ENCODE measurements at regions not wholly inside any gene's neighbourhood (a gene's known extent, or its start where the extent isn't known, plus 50 kb on each side); places are given as distances from the start of the nearest gene placed in this dataset.
"Not testable (repeated sequence)": the region's sequence is repeated elsewhere in the genome, so short reads cannot be mapped to it uniquely, and the experiment has no call there.

- DNase-seq: no peak
Observed at GRCh38 chr10:6977398-6978186, 397.5 kb upstream of the PRKCQ start.

DNA sequence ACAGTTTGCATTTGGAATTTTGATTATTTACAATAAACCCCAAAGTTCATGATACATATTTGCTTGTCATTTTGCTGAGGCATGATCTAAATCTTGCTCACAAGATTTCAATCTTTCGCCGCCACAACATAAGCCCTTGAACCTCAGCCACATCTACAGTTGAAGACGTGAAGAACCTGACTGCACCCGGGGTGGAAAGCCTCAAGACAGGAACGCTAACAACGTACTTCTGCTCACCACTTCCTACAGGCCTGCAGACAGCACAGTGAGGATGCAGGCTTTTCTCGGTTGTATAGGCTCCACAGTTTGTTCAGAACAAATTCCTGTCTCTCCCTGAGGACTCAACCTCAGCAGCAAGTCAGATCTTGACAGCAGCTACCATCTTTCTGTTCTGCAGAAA is 393.8 kb upstream of the PRKCQ start:
- DNase-seq: no peak

GRCh38 chr10:6972226-6972625 is 392.1 kb upstream of the PRKCQ start:
- DNase-seq: no peak

DNA sequence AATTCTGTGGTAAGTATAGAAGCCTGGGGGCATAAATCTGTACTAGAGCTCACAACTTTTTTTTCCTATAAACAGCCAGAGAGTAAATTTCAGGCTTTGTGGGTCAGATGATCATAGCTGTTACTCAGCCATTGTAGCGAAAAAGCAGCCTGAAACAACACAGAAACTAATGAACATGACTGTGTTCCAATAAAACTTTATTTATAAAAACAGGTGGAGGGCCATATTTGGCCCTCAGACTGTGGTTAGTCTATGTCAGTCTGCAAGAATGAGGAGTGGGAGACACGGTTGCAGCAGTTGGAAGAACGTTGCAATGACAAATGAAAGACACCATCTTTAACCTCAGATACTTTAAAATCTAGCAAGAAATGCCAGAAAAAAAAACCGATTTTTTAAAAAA is 389.6 kb upstream of the PRKCQ start:
- no peak for DNase-seq

GRCh38 chr10:6964543-6964942 is 384.5 kb upstream of the PRKCQ start:
- DNase-seq: no peak

DNA sequence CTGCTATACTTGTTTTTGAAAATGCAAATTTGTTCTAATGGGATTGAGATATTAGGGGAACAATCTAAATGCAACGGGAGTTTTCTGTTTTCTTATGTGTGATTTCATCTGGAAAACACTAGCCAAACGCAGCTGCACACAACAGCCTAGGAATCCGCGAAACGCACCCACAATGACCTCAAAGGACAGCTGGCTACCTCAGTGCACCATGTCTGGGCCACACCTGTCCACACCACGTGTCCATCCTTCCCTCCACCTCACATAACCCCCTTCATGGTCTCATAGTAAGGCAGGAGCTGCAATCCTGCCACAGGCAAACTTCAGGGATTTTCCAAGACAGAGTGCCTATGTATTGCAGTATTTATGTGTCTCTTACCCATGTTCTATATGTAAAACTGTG is 382.5 kb upstream of the PRKCQ start:
- DNase-seq: no peak

GRCh38 chr10:6958711-6959110 is 378.6 kb upstream of the PRKCQ start:
- DNase-seq: no peak

DNA sequence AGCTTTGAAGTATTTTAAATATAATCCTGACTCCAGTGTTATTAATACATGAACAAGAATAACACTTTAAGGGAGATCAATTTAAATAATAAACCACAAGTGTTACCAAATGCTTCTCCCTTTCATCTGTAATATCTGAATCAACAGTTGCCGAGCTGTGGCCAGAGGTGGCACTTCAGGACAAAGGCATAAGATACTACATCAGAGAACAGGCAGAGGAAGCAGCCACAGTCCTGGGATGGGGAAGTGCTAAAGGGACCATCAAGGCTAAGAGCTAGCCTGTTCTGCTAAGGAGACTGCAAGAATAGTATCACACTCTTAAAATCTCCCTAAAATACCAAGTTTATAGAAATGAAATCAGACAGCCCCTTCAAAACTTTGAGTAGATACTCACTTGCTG is 378.2 kb upstream of the PRKCQ start:
- DNase-seq: no peak

DNA sequence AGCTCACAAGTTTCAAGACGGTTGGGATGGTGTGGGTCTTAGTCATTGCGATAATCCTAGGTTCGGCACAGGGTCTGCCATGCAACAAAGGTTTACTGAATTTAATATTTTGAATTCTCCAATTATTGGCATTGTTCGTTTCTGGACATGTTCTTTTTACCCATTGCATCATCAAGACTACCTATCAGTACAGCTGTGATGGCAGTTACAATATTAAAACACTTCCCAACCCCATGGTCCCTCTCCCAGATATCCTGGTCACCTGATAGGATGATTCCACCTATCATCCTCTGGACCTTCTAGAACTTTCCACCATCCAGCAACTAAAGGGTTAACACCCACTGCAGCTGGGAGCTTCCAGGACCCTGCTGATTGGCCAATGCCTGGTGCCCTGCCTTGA is 377.8 kb upstream of the PRKCQ start:
- no peak for DNase-seq

GRCh38 chr10:6956562-6956961 is 376.5 kb upstream of the PRKCQ start:
- no peak for DNase-seq

GRCh38 chr10:6953271-6953801 is 373.3 kb upstream of the PRKCQ start:
- no peak for DNase-seq

- no peak for DNase-seq
Observed at GRCh38 chr10:6951732-6952131, 371.7 kb upstream of the PRKCQ start.

- DNase-seq: no peak
Observed at GRCh38 chr10:6950133-6950532, 370.1 kb upstream of the PRKCQ start.

GRCh38 chr10:6944436-6944835 is 364.4 kb upstream of the PRKCQ start:
- no peak for DNase-seq

GRCh38 chr10:6938384-6938783 is 358.3 kb upstream of the PRKCQ start:
- no peak for DNase-seq

GRCh38 chr10:6936931-6937330 is 356.9 kb upstream of the PRKCQ start:
- no peak for DNase-seq

GRCh38 chr10:6929148-6929830 is 349.2 kb upstream of the PRKCQ start:
- DNase-seq: no peak

DNA sequence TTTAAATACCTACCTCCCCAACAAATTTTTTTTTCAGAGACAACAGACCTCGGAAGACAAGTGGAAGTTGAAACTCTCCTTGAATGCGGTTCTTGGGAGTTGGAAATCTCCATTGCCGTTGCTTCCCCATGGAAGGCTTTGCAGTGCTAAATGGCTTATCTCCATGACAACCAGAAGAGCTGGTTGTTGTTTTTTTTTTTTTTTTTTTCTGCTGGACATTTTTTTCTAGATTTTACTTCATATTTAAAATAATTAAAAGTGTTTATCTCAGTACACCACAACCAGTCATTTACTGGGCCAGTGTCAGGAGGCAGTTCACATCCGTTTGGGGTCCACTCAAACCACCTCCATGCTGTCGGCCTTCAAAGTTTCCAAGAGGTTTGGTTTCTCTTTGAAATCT is 348.5 kb upstream of the PRKCQ start:
- DNase-seq: no peak

DNA sequence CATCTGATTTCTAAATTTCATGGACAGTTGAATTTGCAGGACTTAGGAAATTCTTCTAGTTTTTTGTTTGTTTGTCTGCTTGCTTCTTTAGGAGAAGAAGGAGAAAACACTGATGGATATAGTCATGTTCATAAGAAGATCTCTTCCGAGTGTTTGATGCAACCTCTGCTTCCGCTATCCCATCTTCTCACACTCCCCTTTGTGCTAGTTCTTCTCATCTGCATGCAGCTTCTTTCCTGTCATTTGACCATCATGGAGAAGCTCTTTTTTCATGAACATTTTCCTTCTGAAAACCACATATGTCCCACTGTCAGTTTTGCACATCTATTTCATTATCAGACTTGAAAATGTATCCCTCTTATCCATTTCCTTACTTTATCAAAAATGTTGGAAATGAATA is 346.9 kb upstream of the PRKCQ start:
- no peak for DNase-seq

GRCh38 chr10:6925146-6925545 is 345.1 kb upstream of the PRKCQ start:
- no peak for DNase-seq

GRCh38 chr10:6924166-6924565 is 344.1 kb upstream of the PRKCQ start:
- DNase-seq: peak; percentile 10

DNA sequence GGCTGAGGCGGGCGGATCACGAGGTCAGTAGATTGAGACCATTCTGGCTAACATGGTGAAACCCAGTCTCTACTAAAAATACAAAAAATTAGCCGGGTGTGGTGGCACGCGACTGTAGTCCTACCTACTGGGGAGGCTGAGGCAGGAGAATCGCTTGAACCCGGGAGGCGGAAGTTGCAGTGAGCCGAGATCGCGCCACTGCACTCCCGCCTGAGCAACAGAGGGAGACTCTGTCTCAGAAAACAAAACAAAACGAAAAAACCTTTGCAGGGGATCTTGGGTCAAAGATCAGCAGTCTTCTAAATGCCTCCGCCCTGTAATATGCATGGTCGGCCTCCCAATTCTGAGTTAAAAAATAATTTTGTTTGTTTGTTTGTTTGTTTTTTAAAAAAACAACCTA is 340.9 kb upstream of the PRKCQ start:
- DNase-seq: not testable (repeated sequence)

DNA sequence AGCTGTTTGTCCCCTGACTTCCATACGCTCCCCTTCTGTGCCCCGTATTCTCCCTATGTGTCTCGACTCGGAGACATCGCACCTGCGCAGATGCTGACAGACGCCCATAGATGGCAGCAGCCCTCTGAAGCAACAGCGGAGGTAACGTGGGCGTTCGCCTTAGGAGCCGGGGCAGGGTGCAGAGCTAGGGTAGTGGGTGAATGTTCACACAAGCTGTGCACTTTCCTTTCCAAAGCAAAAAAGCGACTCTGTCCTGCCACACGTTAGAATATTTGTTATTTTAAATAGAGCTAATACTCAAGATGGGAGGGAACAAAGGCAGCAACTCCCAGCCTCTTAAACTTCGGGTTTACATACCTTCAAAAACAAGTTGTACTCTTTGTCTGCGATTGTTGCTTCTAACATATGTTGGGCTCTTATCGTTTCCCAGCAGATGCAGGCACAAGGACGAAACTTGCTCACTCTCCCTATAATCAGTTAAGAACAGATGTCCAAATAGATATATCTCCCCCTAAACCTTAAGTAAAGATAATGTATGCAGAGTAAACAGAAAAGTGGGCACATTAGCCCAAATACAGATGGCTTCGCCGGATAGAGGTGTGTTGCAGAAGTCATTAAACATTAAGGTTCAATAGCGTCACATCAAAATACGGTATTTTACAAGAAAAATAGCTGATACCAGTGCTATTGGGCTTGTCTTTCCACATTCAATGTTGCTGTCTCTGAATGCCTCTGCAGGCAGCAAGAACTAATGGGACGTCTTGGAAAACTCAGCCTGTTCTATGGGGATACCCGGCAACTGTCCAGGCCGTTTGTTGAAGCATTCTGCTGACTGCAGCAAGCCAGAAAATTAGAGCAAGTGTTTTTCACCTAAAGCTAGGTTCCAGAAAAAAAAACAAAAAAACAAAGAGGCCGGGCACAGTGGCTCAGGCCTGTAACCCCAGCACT is 340.3 kb upstream of the PRKCQ start:
- DNase-seq: peak; percentile 57

All from fibroblast of skin of right quadriceps (primary cell).